ENCODE measurements at regions not wholly inside any gene's neighbourhood (a gene's known extent, or its start where the extent isn't known, plus 50 kb on each side); places are given as distances from the start of the nearest gene placed in this dataset.

DNA sequence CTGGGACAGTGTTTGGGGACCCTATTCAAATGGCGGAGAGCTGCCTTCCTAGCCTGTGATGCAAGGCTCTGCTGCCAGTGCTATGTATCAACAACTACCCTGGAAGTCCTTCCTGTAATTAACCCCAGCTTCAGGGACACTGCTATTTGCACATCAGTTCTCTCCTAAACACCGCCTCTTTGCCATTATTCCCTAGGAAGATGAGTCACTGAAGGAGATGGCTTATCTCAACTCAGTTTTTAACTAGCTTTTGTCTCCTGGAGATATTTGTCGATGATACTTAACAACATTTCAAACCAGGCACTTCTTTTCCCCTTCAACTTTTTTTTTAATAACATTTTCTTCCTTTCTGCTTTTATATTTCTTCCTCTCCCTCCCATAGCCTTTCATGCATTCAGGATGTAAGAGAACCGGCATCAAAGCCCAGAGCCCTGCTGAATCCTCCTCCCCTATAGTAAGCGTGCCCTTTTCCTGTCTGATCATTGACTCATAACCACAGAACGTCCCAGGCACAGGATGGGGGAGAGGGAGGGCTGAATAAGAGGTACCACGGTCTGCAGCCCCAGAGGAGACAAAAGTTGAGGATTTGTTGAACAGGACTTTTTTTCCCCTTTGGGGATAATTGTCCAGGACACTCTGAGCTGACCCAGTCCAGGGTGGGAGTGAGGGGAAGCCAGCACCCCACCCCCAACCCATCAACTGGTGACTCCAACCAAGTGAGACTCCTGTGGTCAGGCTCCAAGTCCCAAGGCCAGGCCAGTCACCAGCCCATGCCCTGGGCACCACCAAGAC is 387.8 kb upstream of the SALL1 start:
- H3K4me1 ChIP-seq (ENCODE audit: insufficient read depth, low read length) = no peaks in the 10 kb centered on the region

DNA sequence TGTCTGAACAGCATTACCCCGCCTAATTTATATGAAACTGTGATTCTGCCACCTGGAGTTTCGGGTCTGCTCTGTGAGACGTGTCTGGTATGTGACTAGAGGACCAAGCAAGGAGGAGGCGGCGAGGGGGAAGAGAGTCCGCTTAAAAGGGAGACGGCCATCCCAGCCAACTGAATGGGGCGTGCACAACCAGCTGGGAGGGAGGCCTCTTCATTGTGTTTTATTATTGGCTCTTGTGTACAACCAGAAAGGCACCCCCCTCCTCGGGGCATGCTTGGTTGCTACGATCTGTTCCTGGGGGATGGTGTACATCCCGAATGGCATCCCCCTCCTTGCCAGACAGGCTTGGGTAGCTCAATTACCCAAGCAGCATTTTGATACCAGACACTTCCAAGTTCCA is 384.5 kb upstream of the SALL1 start:
- Histone ChIP-seq H3K36me3 (ENCODE audit: insufficient read depth, low read length) (no peaks in the 10 kb centered on the region), H3K4me1 (ENCODE audit: insufficient read depth, low read length) (no peaks in the 10 kb centered on the region), H3K27ac (ENCODE audit: low read depth in 1 of 2, low read length in 2 of 2) (no peak overlapping the region), H3K4me3 (ENCODE audit: low read length) (no peak overlapping the region), H3K9me3 (ENCODE audit: control insufficient read depth in 1 of 2, insufficient read depth in 1 of 2, low read length in 2 of 2) (peaks cover 0 to 26% of the 10 kb centered on the region in 2 experiments), H3K27me3 (ENCODE audit: control insufficient read depth in 1 of 2, insufficient read depth in 2 of 2, low read length in 2 of 2) (no peaks in the 10 kb centered on the region)
- ChIA-PET POLR2A (no interaction called here), CTCF (no interaction called here)
- no peak overlapping the region for H3K4me3 Mint-ChIP-seq
- peaks cover 7% of the 10 kb centered on the region for H3K9me3 Mint-ChIP-seq
- intact Hi-C loops (cut with DNase I, micrococcal nuclease) = loop anchor here in 1 of 2 experiments (2.0 kb wide), 1 partner anchor 55 kb away; no protein-coding TSS in a partner anchor
- TF ChIP-seq, protein P1, sequence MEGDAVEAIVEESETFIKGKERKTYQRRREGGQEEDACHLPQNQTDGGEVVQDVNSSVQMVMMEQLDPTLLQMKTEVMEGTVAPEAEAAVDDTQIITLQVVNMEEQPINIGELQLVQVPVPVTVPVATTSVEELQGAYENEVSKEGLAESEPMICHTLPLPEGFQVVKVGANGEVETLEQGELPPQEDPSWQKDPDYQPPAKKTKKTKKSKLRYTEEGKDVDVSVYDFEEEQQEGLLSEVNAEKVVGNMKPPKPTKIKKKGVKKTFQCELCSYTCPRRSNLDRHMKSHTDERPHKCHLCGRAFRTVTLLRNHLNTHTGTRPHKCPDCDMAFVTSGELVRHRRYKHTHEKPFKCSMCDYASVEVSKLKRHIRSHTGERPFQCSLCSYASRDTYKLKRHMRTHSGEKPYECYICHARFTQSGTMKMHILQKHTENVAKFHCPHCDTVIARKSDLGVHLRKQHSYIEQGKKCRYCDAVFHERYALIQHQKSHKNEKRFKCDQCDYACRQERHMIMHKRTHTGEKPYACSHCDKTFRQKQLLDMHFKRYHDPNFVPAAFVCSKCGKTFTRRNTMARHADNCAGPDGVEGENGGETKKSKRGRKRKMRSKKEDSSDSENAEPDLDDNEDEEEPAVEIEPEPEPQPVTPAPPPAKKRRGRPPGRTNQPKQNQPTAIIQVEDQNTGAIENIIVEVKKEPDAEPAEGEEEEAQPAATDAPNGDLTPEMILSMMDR (IDR thresholded peaks at IDR 0.05) = no peak
- no peak overlapping the region for H3K27ac Mint-ChIP-seq
- ATAC-seq (ENCODE audit: poor library complexity) (no peak), DNase-seq (no peak)
- H3K36me3 Mint-ChIP-seq (ENCODE audit: low read depth) = no peaks in the 10 kb centered on the region
- no peaks in the 10 kb centered on the region for H3K27me3 Mint-ChIP-seq
- H3K4me1 Mint-ChIP-seq (ENCODE audit: low read depth) = no peaks in the 10 kb centered on the region

More for the DNA sequence above, 387.8 kb upstream of the SALL1 start:
- Histone ChIP-seq H3K27ac (ENCODE audit: low read depth in 1 of 2, low read length in 2 of 2) (no peak overlapping the region), H3K9me3 (ENCODE audit: control insufficient read depth in 1 of 2, insufficient read depth in 1 of 2, low read length in 2 of 2) (peaks cover 0 to 23% of the 10 kb centered on the region in 2 experiments), H3K4me3 (ENCODE audit: low read length) (no peak overlapping the region), H3K36me3 (ENCODE audit: insufficient read depth, low read length) (no peaks in the 10 kb centered on the region), H3K27me3 (ENCODE audit: control insufficient read depth in 1 of 2, insufficient read depth in 2 of 2, low read length in 2 of 2) (no peaks in the 10 kb centered on the region)
- DNase-seq (no peak), ATAC-seq (ENCODE audit: poor library complexity) (no peak)
- Mint-ChIP-seq H3K4me1 (ENCODE audit: low read depth) (no peaks in the 10 kb centered on the region), H3K27me3 (no peaks in the 10 kb centered on the region), H3K27ac (no peak overlapping the region), H3K9me3 (peaks cover 5% of the 10 kb centered on the region), H3K4me3 (no peak overlapping the region), H3K36me3 (ENCODE audit: low read depth) (no peaks in the 10 kb centered on the region)
- ChIA-PET CTCF (no interaction called here), POLR2A (no interaction called here)
- TF ChIP-seq, protein P1 (IDR thresholded peaks at IDR 0.05) = no peak
- intact Hi-C loops (cut with DNase I, micrococcal nuclease) = no loop called here

DNA sequence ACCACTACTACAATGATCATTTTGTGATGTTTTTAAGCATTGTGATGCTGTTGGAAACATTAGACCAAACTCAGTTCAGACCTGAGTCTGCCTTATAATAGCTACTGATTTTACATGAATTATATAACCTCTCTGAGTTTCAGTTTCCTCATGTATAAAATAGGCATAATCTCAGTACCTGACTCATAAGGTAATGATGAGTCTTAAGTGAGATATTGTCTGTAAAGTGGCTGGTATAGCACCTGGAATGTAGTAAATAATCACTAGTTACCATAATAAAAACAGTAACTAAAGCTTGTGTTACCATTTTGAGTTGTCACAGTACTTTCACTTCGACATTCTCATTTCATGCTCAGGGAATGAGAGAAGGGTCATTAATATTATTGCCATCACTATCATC is 381.5 kb upstream of the SALL1 start:
- H3K27ac Mint-ChIP-seq = no peak overlapping the region
- intact Hi-C loops (cut with DNase I, micrococcal nuclease) = no loop called here
- H3K27me3 Mint-ChIP-seq = no peaks in the 10 kb centered on the region
- ATAC-seq (ENCODE audit: poor library complexity) (no peak), DNase-seq (no peak)
- Histone ChIP-seq H3K4me3 (ENCODE audit: low read length) (no peak overlapping the region), H3K36me3 (ENCODE audit: insufficient read depth, low read length) (no peaks in the 10 kb centered on the region), H3K27me3 (ENCODE audit: control insufficient read depth in 1 of 2, insufficient read depth in 2 of 2, low read length in 2 of 2) (no peaks in the 10 kb centered on the region), H3K27ac (ENCODE audit: low read depth in 1 of 2, low read length in 2 of 2) (no peak overlapping the region), H3K9me3 (ENCODE audit: control insufficient read depth in 1 of 2, insufficient read depth in 1 of 2, low read length in 2 of 2) (peaks cover 0 to 6% of the 10 kb centered on the region in 2 experiments), H3K4me1 (ENCODE audit: insufficient read depth, low read length) (no peaks in the 10 kb centered on the region)
- ChIA-PET POLR2A (no interaction called here), CTCF (no interaction called here)
- no peak overlapping the region for H3K4me3 Mint-ChIP-seq
- H3K36me3 Mint-ChIP-seq (ENCODE audit: low read depth) = no peaks in the 10 kb centered on the region
- no peaks in the 10 kb centered on the region for H3K4me1 Mint-ChIP-seq (ENCODE audit: low read depth)
- TF ChIP-seq, protein P1 (IDR thresholded peaks at IDR 0.05) = no peak
- H3K9me3 Mint-ChIP-seq = peaks cover 9% of the 10 kb centered on the region
